GM23338 (cell line): ENCODE measurements at regions not wholly inside any gene's neighbourhood (a gene's known extent, or its start where the extent isn't known, plus 50 kb on each side); places are given as distances from the start of the nearest gene placed in this dataset.

Experiments used
- CREB1 ChIP-seq: fragments of 250-450 bp; sonication (Bioruptor Pico); IDR thresholded peaks from 2 replicates; pipeline ENCODE4 v1.5.0; 2020; ENCODE audit warnings: low read depth, mild to moderate bottlenecking, moderate library complexity
- EZH2 ChIP-seq: fragments of 200-600 bp; sonication (generic); IDR thresholded peaks from one replicate; pipeline ENCODE4 v1.8.0; 2017; ENCODE audit warnings: antibody characterized with exemption, mild to moderate bottlenecking, low read depth; ENCODE audit not compliant: unreplicated experiment
- EZH2phosphoT487 ChIP-seq: fragments of 200-600 bp; sonication (generic); IDR thresholded peaks from one replicate; pipeline ENCODE4 v1.8.1; 2018; ENCODE audit warnings: antibody characterized with exemption; ENCODE audit not compliant: unreplicated experiment
- JUNB ChIP-seq: IDR thresholded peaks from one replicate; pipeline ENCODE4 v1.6.1; 2016; ENCODE audit warnings: antibody characterized with exemption; ENCODE audit not compliant: unreplicated experiment
- NANOG ChIP-seq: IDR thresholded peaks from 2 replicates; pipeline ENCODE4 v1.6.1; 2016; ENCODE audit warnings: antibody characterized with exemption, borderline replicate concordance
- POLR2AphosphoS5 ChIP-seq: IDR thresholded peaks from 2 replicates; pipeline ENCODE4 v1.6.1; 2016; ENCODE audit warnings: antibody characterized with exemption, low read depth
- REST ChIP-seq: IDR thresholded peaks from one replicate; pipeline ENCODE4 v1.6.1; 2018; ENCODE audit warnings: antibody characterized with exemption; ENCODE audit not compliant: unreplicated experiment
- STAT1 ChIP-seq: IDR thresholded peaks from one replicate; pipeline ENCODE4 v1.6.1; 2016; ENCODE audit warnings: antibody characterized with exemption; ENCODE audit not compliant: unreplicated experiment
- ZNF114 ChIP-seq: fragments of 250-450 bp; sonication (Bioruptor Pico); IDR thresholded peaks from 2 replicates; pipeline ENCODE4 v1.5.0; 2020; ENCODE audit warnings: mild to moderate bottlenecking, moderate library complexity
- ZNF331 ChIP-seq: fragments of 250-450 bp; sonication (Bioruptor Pico); IDR thresholded peaks from 2 replicates; pipeline ENCODE4 v1.5.0; 2020; ENCODE audit warnings: low read depth, mild to moderate bottlenecking, moderate library complexity
- TF ChIP-seq, protein P1 (sequence below), 2 experiments: fragments of 200-600 bp in 1 of 2; sonication (generic) in 1 of 2; conservative IDR thresholded peaks; 2 replicates each; pipeline versions ENCODE4 v1.5.1 to v1.6.1; 2016 to 2017; ENCODE audit warnings: antibody characterized with exemption in 2 of 2, low read depth in 2 of 2, mild to moderate bottlenecking in 2 of 2, moderate library complexity in 1 of 2
- TF ChIP-seq, protein P2 (sequence below): fragments of 250-450 bp; sonication (Bioruptor Pico); IDR thresholded peaks from 2 replicates; pipeline ENCODE4 v1.5.0; 2020; ENCODE audit warnings: mild to moderate bottlenecking, moderate library complexity
- TF ChIP-seq, protein P3 (sequence below): IDR thresholded peaks from 2 replicates; pipeline ENCODE4 v1.6.1; 2016; ENCODE audit warnings: antibody characterized with exemption

DNA sequence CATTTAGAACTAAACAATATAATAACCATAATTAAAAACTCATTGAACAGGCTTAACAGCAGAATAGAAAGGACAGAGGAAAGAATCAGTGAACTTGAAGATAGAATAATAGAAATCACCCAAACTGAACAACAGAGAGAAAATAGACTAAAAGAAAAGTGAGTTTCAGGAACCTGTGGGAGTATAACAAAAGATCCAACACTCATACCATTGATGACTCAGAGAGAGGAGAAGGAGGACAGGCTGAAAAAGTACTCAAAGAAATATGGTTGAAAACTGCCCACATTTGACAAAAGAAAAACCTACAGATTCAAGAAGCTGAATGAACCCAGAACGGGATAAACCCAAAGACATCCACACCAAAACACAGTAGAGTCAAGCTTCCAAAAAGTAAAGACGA lies 54.2 kb upstream of the FMNL2 start:
- TF ChIP-seq CREB1 (CRISPR knock-in tag) (no peak), EZH2 (no peak), REST (no peak), POLR2AphosphoS5 (no peak), JUNB (no peak), EZH2phosphoT487 (no peak), NANOG (no peak), ZNF331 (CRISPR knock-in tag) (no peak), ZNF114 (no peak), STAT1 (no peak)
- TF ChIP-seq, protein P1, sequence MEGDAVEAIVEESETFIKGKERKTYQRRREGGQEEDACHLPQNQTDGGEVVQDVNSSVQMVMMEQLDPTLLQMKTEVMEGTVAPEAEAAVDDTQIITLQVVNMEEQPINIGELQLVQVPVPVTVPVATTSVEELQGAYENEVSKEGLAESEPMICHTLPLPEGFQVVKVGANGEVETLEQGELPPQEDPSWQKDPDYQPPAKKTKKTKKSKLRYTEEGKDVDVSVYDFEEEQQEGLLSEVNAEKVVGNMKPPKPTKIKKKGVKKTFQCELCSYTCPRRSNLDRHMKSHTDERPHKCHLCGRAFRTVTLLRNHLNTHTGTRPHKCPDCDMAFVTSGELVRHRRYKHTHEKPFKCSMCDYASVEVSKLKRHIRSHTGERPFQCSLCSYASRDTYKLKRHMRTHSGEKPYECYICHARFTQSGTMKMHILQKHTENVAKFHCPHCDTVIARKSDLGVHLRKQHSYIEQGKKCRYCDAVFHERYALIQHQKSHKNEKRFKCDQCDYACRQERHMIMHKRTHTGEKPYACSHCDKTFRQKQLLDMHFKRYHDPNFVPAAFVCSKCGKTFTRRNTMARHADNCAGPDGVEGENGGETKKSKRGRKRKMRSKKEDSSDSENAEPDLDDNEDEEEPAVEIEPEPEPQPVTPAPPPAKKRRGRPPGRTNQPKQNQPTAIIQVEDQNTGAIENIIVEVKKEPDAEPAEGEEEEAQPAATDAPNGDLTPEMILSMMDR (conservative IDR thresholded peaks at IDR 0.05; ENCODE audit: low read depth in 2 of 2): no peak
- TF ChIP-seq, protein P2, sequence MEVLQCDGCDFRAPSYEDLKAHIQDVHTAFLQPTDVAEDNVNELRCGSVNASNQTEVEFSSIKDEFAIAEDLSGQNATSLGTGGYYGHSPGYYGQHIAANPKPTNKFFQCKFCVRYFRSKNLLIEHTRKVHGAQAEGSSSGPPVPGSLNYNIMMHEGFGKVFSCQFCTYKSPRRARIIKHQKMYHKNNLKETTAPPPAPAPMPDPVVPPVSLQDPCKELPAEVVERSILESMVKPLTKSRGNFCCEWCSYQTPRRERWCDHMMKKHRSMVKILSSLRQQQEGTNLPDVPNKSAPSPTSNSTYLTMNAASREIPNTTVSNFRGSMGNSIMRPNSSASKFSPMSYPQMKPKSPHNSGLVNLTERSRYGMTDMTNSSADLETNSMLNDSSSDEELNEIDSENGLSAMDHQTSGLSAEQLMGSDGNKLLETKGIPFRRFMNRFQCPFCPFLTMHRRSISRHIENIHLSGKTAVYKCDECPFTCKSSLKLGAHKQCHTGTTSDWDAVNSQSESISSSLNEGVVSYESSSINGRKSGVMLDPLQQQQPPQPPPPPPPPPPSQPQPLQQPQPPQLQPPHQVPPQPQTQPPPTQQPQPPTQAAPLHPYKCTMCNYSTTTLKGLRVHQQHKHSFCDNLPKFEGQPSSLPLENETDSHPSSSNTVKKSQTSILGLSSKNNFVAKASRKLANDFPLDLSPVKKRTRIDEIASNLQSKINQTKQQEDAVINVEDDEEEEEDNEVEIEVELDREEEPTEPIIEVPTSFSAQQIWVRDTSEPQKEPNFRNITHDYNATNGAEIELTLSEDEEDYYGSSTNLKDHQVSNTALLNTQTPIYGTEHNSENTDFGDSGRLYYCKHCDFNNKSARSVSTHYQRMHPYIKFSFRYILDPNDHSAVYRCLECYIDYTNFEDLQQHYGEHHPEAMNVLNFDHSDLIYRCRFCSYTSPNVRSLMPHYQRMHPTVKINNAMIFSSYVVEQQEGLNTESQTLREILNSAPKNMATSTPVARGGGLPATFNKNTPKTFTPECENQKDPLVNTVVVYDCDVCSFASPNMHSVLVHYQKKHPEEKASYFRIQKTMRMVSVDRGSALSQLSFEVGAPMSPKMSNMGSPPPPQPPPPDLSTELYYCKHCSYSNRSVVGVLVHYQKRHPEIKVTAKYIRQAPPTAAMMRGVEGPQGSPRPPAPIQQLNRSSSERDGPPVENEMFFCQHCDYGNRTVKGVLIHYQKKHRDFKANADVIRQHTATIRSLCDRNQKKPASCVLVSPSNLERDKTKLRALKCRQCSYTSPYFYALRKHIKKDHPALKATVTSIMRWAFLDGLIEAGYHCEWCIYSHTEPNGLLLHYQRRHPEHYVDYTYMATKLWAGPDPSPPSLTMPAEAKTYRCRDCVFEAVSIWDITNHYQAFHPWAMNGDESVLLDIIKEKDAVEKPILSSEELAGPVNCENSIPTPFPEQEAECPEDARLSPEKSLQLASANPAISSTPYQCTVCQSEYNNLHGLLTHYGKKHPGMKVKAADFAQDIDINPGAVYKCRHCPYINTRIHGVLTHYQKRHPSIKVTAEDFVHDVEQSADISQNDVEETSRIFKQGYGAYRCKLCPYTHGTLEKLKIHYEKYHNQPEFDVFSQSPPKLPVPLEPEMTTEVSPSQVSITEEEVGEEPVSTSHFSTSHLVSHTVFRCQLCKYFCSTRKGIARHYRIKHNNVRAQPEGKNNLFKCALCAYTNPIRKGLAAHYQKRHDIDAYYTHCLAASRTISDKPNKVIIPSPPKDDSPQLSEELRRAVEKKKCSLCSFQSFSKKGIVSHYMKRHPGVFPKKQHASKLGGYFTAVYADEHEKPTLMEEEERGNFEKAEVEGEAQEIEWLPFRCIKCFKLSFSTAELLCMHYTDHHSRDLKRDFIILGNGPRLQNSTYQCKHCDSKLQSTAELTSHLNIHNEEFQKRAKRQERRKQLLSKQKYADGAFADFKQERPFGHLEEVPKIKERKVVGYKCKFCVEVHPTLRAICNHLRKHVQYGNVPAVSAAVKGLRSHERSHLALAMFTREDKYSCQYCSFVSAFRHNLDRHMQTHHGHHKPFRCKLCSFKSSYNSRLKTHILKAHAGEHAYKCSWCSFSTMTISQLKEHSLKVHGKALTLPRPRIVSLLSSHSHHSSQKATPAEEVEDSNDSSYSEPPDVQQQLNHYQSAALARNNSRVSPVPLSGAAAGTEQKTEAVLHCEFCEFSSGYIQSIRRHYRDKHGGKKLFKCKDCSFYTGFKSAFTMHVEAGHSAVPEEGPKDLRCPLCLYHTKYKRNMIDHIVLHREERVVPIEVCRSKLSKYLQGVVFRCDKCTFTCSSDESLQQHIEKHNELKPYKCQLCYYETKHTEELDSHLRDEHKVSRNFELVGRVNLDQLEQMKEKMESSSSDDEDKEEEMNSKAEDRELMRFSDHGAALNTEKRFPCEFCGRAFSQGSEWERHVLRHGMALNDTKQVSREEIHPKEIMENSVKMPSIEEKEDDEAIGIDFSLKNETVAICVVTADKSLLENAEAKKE (CRISPR knock-in tag): no peak
- TF ChIP-seq, protein P3, sequence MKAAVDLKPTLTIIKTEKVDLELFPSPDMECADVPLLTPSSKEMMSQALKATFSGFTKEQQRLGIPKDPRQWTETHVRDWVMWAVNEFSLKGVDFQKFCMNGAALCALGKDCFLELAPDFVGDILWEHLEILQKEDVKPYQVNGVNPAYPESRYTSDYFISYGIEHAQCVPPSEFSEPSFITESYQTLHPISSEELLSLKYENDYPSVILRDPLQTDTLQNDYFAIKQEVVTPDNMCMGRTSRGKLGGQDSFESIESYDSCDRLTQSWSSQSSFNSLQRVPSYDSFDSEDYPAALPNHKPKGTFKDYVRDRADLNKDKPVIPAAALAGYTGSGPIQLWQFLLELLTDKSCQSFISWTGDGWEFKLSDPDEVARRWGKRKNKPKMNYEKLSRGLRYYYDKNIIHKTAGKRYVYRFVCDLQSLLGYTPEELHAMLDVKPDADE: no peak
